GM11168 (cell line): ENCODE measurements at regions not wholly inside any gene's neighbourhood (a gene's known extent, or its start where the extent isn't known, plus 50 kb on each side); places are given as distances from the start of the nearest gene placed in this dataset.
"Not testable (repeated sequence)": the region's sequence is repeated elsewhere in the genome, so short reads cannot be mapped to it uniquely, and the experiment has no call there.

ENCODE experiments used
- in situ Hi-C: fragments of 300-500 bp; cut with MboI; formaldehyde crosslinking; loops from one replicate; pipeline ENCODE4 v1.12.0; 2022; ENCODE audit warnings: low sequenced_read_pairs; ENCODE audit not compliant: unreplicated experiment

- in situ Hi-C loops = not testable (repeated sequence)
Observed at GRCh38 chr14:105896961-105897724, 370.8 kb downstream of the TMEM121 start.

- in situ Hi-C loops = no loop called here
Observed at GRCh38 chr14:105897725-105898113, 371.3 kb downstream of the TMEM121 start.

- in situ Hi-C loops = no loop called here
Observed at GRCh38 chr14:105898482-105899010, 372.2 kb downstream of the TMEM121 start.

- in situ Hi-C loops = no loop called here
Observed at GRCh38 chr14:105899071-105899641, 372.8 kb downstream of the TMEM121 start.

- in situ Hi-C loops = loop anchor here (25.0 kb wide), 1 partner anchor 213 kb away; no protein-coding TSS in a partner anchor
Observed at GRCh38 chr14:105899657-105900397, 373.4 kb downstream of the TMEM121 start.

GRCh38 chr14:105900398-105901160, 374.2 kb downstream of the TMEM121 start:
- in situ Hi-C loops = loop anchor here (25.0 kb wide), 1 partner anchor 213 kb away; no protein-coding TSS in a partner anchor

GRCh38 chr14:105901226-105901625, 374.8 kb downstream of the TMEM121 start:
- in situ Hi-C loops = loop anchor here (25.0 kb wide), 1 partner anchor 214 kb away; no protein-coding TSS in a partner anchor

GRCh38 chr14:105902131-105902898, 375.9 kb downstream of the TMEM121 start:
- in situ Hi-C loops = loop anchor here (25.0 kb wide), 1 partner anchor 215 kb away; no protein-coding TSS in a partner anchor

GRCh38 chr14:105902899-105903165, 376.4 kb downstream of the TMEM121 start:
- in situ Hi-C loops = loop anchor here (25.0 kb wide), 1 partner anchor 216 kb away; no protein-coding TSS in a partner anchor

- in situ Hi-C loops = loop anchor here (25.0 kb wide), 1 partner anchor 217 kb away; no protein-coding TSS in a partner anchor
Observed at GRCh38 chr14:105903971-105904370, 377.6 kb downstream of the TMEM121 start.

GRCh38 chr14:105904379-105904778, 378.0 kb downstream of the TMEM121 start:
- in situ Hi-C loops = loop anchor here (25.0 kb wide), 1 partner anchor 217 kb away; no protein-coding TSS in a partner anchor

- in situ Hi-C loops = loop anchor here (25.0 kb wide), 1 partner anchor 218 kb away; no protein-coding TSS in a partner anchor
Observed at GRCh38 chr14:105905456-105905855, 379.1 kb downstream of the TMEM121 start.

- in situ Hi-C loops = loop anchor here (25.0 kb wide), 1 partner anchor 220 kb away; no protein-coding TSS in a partner anchor
Observed at GRCh38 chr14:105907276-105907675, 380.9 kb downstream of the TMEM121 start.

- in situ Hi-C loops = loop anchor here (25.0 kb wide), 1 partner anchor 221 kb away; no protein-coding TSS in a partner anchor
Observed at GRCh38 chr14:105908006-105908405, 381.6 kb downstream of the TMEM121 start.

GRCh38 chr14:105908481-105908911, 382.1 kb downstream of the TMEM121 start:
- in situ Hi-C loops = loop anchor here (25.0 kb wide), 1 partner anchor 221 kb away; no protein-coding TSS in a partner anchor

- in situ Hi-C loops = loop anchor here (25.0 kb wide), 1 partner anchor 222 kb away; no protein-coding TSS in a partner anchor
Observed at GRCh38 chr14:105909046-105909827, 382.9 kb downstream of the TMEM121 start.

- in situ Hi-C loops = loop anchor here (25.0 kb wide), 1 partner anchor 222 kb away; no protein-coding TSS in a partner anchor
Observed at GRCh38 chr14:105909828-105910120, 383.4 kb downstream of the TMEM121 start.

GRCh38 chr14:105910426-105910825, 384.0 kb downstream of the TMEM121 start:
- in situ Hi-C loops = loop anchor here (25.0 kb wide), 1 partner anchor 223 kb away; no protein-coding TSS in a partner anchor
